ENCODE measurements at regions not wholly inside any gene's neighbourhood (a gene's known extent, or its start where the extent isn't known, plus 50 kb on each side); places are given as distances from the start of the nearest gene placed in this dataset.

DNA sequence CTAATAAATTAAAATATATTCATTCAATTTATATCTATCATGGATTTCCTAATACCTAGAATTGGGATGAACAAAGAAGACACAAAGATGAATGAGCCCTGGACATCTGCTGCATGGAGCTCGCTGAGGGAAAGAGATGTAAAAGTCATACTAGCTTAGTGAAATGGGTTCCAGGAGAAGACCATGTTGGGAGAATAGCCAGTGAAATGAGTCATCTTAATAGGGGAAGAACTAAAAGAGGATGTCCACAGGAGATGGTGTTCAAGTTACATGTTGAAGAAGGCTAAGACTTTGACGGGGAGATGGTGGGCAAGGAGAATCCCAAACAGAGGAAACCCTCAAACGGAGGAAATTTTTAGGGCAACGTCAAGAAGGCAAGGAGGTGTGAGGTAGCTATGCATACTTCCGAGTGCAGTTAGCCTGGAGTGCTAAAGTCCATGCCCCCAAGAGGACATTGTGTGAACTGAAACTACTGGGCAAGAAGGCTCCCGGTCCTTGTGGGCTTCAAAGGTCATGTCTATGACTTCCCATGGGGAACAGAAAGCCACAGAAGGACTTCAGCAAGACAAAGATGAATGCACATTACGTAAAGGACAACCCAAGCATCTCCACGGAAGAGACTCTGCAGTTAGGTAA lies 220.5 kb upstream of the CDH11 start:
- Mint-ChIP-seq H3K9me3 (peaks cover 4% of the 10 kb centered on the region), H3K4me1 (no peaks in the 10 kb centered on the region), H3K27me3 (ENCODE audit: low read depth) (no peaks in the 10 kb centered on the region), H3K4me3 (no peak overlapping the region), H3K27ac (ENCODE audit: unreplicated experiment) (no peak overlapping the region), H3K36me3 (ENCODE audit: low read depth) (no peaks in the 10 kb centered on the region)
- no peak for DNase-seq (ENCODE audit: low read depth, low spot score)
- TF ChIP-seq, protein P1, sequence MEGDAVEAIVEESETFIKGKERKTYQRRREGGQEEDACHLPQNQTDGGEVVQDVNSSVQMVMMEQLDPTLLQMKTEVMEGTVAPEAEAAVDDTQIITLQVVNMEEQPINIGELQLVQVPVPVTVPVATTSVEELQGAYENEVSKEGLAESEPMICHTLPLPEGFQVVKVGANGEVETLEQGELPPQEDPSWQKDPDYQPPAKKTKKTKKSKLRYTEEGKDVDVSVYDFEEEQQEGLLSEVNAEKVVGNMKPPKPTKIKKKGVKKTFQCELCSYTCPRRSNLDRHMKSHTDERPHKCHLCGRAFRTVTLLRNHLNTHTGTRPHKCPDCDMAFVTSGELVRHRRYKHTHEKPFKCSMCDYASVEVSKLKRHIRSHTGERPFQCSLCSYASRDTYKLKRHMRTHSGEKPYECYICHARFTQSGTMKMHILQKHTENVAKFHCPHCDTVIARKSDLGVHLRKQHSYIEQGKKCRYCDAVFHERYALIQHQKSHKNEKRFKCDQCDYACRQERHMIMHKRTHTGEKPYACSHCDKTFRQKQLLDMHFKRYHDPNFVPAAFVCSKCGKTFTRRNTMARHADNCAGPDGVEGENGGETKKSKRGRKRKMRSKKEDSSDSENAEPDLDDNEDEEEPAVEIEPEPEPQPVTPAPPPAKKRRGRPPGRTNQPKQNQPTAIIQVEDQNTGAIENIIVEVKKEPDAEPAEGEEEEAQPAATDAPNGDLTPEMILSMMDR (conservative IDR thresholded peaks at IDR 0.05), result no peak

DNA sequence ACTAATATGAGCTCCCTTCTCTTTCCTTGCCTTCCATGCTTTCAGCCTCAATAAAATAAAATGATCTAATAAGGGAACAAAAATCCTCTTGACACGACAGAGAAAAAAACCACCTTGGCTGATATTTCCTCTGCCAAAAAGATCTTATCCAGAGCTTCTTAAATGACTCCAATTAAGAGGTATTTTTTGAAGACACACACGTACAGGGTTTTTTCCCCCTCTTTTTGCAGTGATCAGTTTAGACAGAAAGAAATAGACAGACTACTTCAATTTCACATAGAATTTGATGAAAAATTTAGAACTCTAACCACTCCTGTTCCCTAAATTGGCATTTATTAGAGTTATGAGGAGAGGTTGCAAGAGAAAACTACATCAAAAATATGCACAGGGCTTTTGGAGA lies 217.2 kb upstream of the CDH11 start:
- no peaks in the 10 kb centered on the region for H3K4me1 Mint-ChIP-seq
- H3K27ac Mint-ChIP-seq (ENCODE audit: unreplicated experiment), result no peak overlapping the region
- no peaks in the 10 kb centered on the region for H3K9me3 Mint-ChIP-seq
- no peaks in the 10 kb centered on the region for H3K27me3 Mint-ChIP-seq (ENCODE audit: low read depth)
- no peak overlapping the region for H3K4me3 Mint-ChIP-seq
- no peak for DNase-seq (ENCODE audit: low read depth, low spot score)
- TF ChIP-seq, protein P1 (conservative IDR thresholded peaks at IDR 0.05), result no peak
- no peaks in the 10 kb centered on the region for H3K36me3 Mint-ChIP-seq (ENCODE audit: low read depth)

DNA sequence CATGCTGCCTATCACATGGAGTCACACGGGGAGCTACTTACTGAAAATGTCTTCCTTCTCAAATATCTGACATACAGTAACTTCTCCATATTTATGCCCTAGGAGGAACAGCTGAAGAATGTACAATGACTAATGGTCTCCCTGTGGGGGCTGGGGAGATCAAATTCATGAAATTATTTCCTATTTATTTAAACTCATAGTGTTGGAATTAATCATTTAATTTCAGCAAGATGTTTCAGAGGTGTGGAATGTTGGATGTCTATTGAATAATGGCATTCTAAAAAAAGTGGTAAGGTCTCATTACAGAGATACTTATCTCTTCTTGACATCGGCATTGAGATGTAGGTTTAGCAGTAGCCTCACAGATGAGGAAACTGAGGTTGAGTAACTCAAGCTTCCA lies 214.3 kb upstream of the CDH11 start:
- no peak overlapping the region for H3K27ac Mint-ChIP-seq (ENCODE audit: unreplicated experiment)
- H3K4me1 Mint-ChIP-seq, result no peaks in the 10 kb centered on the region
- TF ChIP-seq, protein P1 (conservative IDR thresholded peaks at IDR 0.05), result no peak
- no peaks in the 10 kb centered on the region for H3K36me3 Mint-ChIP-seq (ENCODE audit: low read depth)
- H3K27me3 Mint-ChIP-seq (ENCODE audit: low read depth), result no peaks in the 10 kb centered on the region
- no peak for DNase-seq (ENCODE audit: low read depth, low spot score)
- no peak overlapping the region for H3K4me3 Mint-ChIP-seq
- no peaks in the 10 kb centered on the region for H3K9me3 Mint-ChIP-seq

DNA sequence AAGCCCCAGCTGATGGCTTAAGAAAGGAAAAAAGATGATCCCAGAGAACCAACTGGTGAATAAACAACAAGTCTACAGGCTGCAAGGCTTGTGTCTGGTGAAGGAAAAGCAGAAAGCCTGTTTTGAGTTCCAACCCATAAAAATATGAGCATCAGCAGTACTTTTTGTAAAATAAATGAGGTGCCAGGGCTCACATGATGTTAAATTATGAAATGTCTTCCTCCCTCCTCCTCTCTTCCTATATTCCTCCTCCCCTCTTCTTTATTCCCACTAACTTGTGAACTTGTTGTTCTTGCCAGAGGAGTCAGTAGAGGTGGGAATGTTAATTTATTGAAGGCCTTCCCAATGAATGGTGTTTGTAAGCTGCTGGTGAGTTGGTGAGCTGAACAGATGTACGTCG lies 212.2 kb upstream of the CDH11 start:
- TF ChIP-seq, protein P1 (conservative IDR thresholded peaks at IDR 0.05), result no peak
- H3K27ac Mint-ChIP-seq (ENCODE audit: unreplicated experiment), result no peak overlapping the region
- H3K4me3 Mint-ChIP-seq, result no peak overlapping the region
- no peaks in the 10 kb centered on the region for H3K4me1 Mint-ChIP-seq
- no peaks in the 10 kb centered on the region for H3K27me3 Mint-ChIP-seq (ENCODE audit: low read depth)
- no peaks in the 10 kb centered on the region for H3K9me3 Mint-ChIP-seq
- no peaks in the 10 kb centered on the region for H3K36me3 Mint-ChIP-seq (ENCODE audit: low read depth)
- DNase-seq (ENCODE audit: low read depth, low spot score), result no peak

DNA sequence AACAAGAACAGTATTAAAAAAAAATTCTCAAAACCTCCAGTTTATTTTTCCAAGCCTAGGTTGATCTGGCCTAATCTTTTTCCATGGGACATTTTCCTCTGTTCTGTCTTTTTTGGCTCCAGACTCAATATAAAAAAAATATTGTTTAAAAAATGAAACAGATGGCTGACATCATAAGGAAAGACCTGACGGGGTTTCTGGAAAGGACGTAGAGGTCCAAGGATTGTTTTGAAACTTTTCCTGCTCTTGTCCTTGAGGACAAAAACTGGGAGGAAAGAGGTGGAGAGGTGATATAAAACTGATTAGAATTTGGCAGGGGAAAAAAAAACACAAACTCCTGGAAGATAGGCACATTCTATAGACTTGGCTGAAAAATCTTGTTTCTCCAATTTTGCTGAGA lies 211.4 kb upstream of the CDH11 start:
- Mint-ChIP-seq H3K4me1 (no peaks in the 10 kb centered on the region), H3K27me3 (ENCODE audit: low read depth) (no peaks in the 10 kb centered on the region), H3K4me3 (no peak overlapping the region), H3K9me3 (no peaks in the 10 kb centered on the region), H3K27ac (ENCODE audit: unreplicated experiment) (no peak overlapping the region), H3K36me3 (ENCODE audit: low read depth) (no peaks in the 10 kb centered on the region)
- no peak for DNase-seq (ENCODE audit: low read depth, low spot score)
- TF ChIP-seq, protein P1 (conservative IDR thresholded peaks at IDR 0.05), result no peak
